ENCODE measurements at regions not wholly inside any gene's neighbourhood (a gene's known extent, or its start where the extent isn't known, plus 50 kb on each side); places are given as distances from the start of the nearest gene placed in this dataset.

- Histone ChIP-seq H3K14ac (ENCODE audit: insufficient read depth, low read length) (no peak overlapping the region), H3K9me3 (ENCODE audit: control insufficient read depth, low read depth, low read length) (no peaks in the 10 kb centered on the region), H4K8ac (replicated peaks; ENCODE audit: insufficient read length, low read depth, low read length) (no peak overlapping the region), H3K27me3 (ENCODE audit: insufficient read depth, low read length) (no peaks in the 10 kb centered on the region), H2BK5ac (ENCODE audit: insufficient read length, low read length) (no peak overlapping the region), H3K23ac (ENCODE audit: insufficient read length, low read depth, low read length) (no peak overlapping the region), H2BK15ac (ENCODE audit: low read depth, low read length) (no peak overlapping the region), H2BK120ac (ENCODE audit: low read depth, low read length, poor library complexity, severe bottlenecking) (no peak overlapping the region), H3K56ac (ENCODE audit: insufficient read length, low read depth, low read length) (no peak overlapping the region), H4K5ac (ENCODE audit: insufficient read length, low read depth, low read length) (no peak overlapping the region), H2AFZ (ENCODE audit: low read length) (no peak overlapping the region), H3K9ac (ENCODE audit: extremely low read depth, insufficient read length, low read length) (no peak overlapping the region), H3K27ac (ENCODE audit: insufficient read length, low read depth, low read length) (no peak overlapping the region), H2BK20ac (ENCODE audit: low read depth, low read length, poor library complexity, severe bottlenecking) (no peak overlapping the region), H3K18ac (ENCODE audit: insufficient read length, low read depth, low read length) (no peak overlapping the region), H3K4ac (ENCODE audit: low read depth, low read length) (no peak overlapping the region), H3K79me2 (ENCODE audit: insufficient read depth, low read length) (no peaks in the 10 kb centered on the region), H3K23me2 (ENCODE audit: insufficient read length, low read depth, low read length, poor library complexity, severe bottlenecking) (no peaks in the 10 kb centered on the region), H2BK12ac (ENCODE audit: insufficient read length, low read depth, low read length) (no peak overlapping the region), H3K79me1 (ENCODE audit: insufficient read depth, low read depth, low read length, poor library complexity, severe bottlenecking) (no peaks in the 10 kb centered on the region), H3T11ph (ENCODE audit: low read length) (no peak overlapping the region), H3K4me1 (ENCODE audit: insufficient read depth, low read length) (no peaks in the 10 kb centered on the region), H4K20me1 (ENCODE audit: control insufficient read depth, insufficient read depth, insufficient read length) (no peaks in the 10 kb centered on the region), H3K4me2 (ENCODE audit: insufficient read depth, insufficient read length, low read length) (no peak overlapping the region), H2AK5ac (ENCODE audit: insufficient read length, low read length) (no peak overlapping the region), H4K91ac (ENCODE audit: insufficient read length, low read depth, low read length) (no peak overlapping the region)
- H3K27ac Mint-ChIP-seq = no peak overlapping the region
- H3K9me3 Mint-ChIP-seq = no peaks in the 10 kb centered on the region
- peaks cover 15 to 22% of the 10 kb centered on the region in 2 experiments for H3K4me1 Mint-ChIP-seq
- H3K27me3 Mint-ChIP-seq (ENCODE audit: low read depth) = no peaks in the 10 kb centered on the region; the same call in 1 of the 2 replicates
- H3K4me3 Mint-ChIP-seq = no peak overlapping the region
- H3K36me3 Mint-ChIP-seq (ENCODE audit: insufficient read depth in 1 of 3, low read depth in 3 of 3) = no peaks in the 10 kb centered on the region
- DNase-seq = no peak
- WGBS (ENCODE audit: extremely low coverage, insufficient read length, low lambda C conversion rate) = no CpG with 5 or more reads among the region's 4 CpGs
- TF ChIP-seq CTCF (conservative IDR thresholded peaks at IDR 0.05) = no peak
Measured at GRCh38 chr1:115493834-115494233, 147.9 kb upstream of the VANGL1 start.

Data from H9 (cell line).